Peyer's patch (tissue), 4 donors: ENCODE measurements at regions not wholly inside any gene's neighbourhood (a gene's known extent, or its start where the extent isn't known, plus 50 kb on each side); places are given as distances from the start of the nearest gene placed in this dataset.

Experiments
- DNase-seq, 3 donors: peaks; one replicate each; pipeline ENCODE4 v3.0.0-alpha.2; 2017 to 2019
- H3K27ac ChIP-seq, 4 donors: fragments of 200-600 bp; sonication (generic); one replicate each; pipeline ENCODE4 v1.5.1; 2016 to 2019
- H3K27me3 ChIP-seq, 2 donors: fragments of 200-600 bp; sonication (generic); one replicate each; pipeline ENCODE4 v1.5.1; 2019
- H3K36me3 ChIP-seq, 3 donors: fragments of 200-600 bp; sonication (generic); one replicate each; pipeline ENCODE4 v1.5.1; 2016 to 2019
- H3K4me1 ChIP-seq, 4 donors: fragments of 200-600 bp; sonication (generic); one replicate each; pipeline ENCODE4 v1.5.1; 2016 to 2019
- H3K4me3 ChIP-seq, 4 donors: fragments of 200-600 bp; sonication (generic); 1 replicate in 3 of 4; 2 replicates in 1 of 4; pipeline ENCODE4 v1.5.1; 2016 to 2019; ENCODE audit warnings: mild to moderate bottlenecking in 1 of 4
- H3K9me3 ChIP-seq, 4 donors: fragments of 200-600 bp; sonication (generic); one replicate each; pipeline ENCODE4 v1.5.1; 2016 to 2019; ENCODE audit warnings: mild to moderate bottlenecking in 1 of 4
- CTCF ChIP-seq, 6 experiments: fragments of 450-650 bp in 4 of 6; fragments of 200-600 bp in 2 of 6; sonication (generic) in 1 of 6; IDR thresholded peaks; one replicate each; pipeline ENCODE4 v1.5.1; 2017 to 2019; ENCODE audit warnings: antibody characterized with exemption in 6 of 6, mild to moderate bottlenecking in 3 of 6, moderate library complexity in 1 of 6
- POLR2A ChIP-seq, 2 donors: fragments of 450-650 bp; IDR thresholded peaks; one replicate each; pipeline ENCODE4 v1.5.1; 2017; ENCODE audit warnings: antibody characterized with exemption in 2 of 2, mild to moderate bottlenecking in 2 of 2, moderate library complexity in 2 of 2

- no peak overlapping the region for H3K4me3 ChIP-seq
- TF ChIP-seq POLR2A (IDR thresholded peaks at IDR 0.05) = no peak
- peak in 4 of 6 experiments; percentile 11 to 42 (median 38) for TF ChIP-seq CTCF (IDR thresholded peaks at IDR 0.05)
- H3K36me3 ChIP-seq = no peaks in the 10 kb centered on the region
- H3K27me3 ChIP-seq = no peaks in the 10 kb centered on the region
- no peaks in the 10 kb centered on the region for H3K9me3 ChIP-seq
- no peak for DNase-seq
- H3K4me1 ChIP-seq = no peaks in the 10 kb centered on the region
- no peak overlapping the region for H3K27ac ChIP-seq
These were observed 132.1 kb upstream of the CXCL13 start for GRCh38 chr4:77473509-77473908.

GRCh38 chr4:77481856-77482255 is 123.8 kb upstream of the CXCL13 start:
- H3K9me3 ChIP-seq = no peaks in the 10 kb centered on the region
- no peak for TF ChIP-seq CTCF (IDR thresholded peaks at IDR 0.05)
- TF ChIP-seq POLR2A (IDR thresholded peaks at IDR 0.05) = no peak

GRCh38 chr4:77488882-77489281 is 116.7 kb upstream of the CXCL13 start:
- no peak for DNase-seq
- Histone ChIP-seq H3K9me3 (no peaks in the 10 kb centered on the region), H3K27me3 (no peaks in the 10 kb centered on the region), H3K4me1 (no peaks in the 10 kb centered on the region), H3K4me3 (no peak overlapping the region), H3K27ac (no peak overlapping the region), H3K36me3 (no peaks in the 10 kb centered on the region)
- no peak for TF ChIP-seq CTCF (IDR thresholded peaks at IDR 0.05)
- TF ChIP-seq POLR2A (IDR thresholded peaks at IDR 0.05) = no peak

More at GRCh38 chr4:77481856-77482255, 123.8 kb upstream of the CXCL13 start:
- DNase-seq = no peak
- no peaks in the 10 kb centered on the region for H3K4me1 ChIP-seq
- no peaks in the 10 kb centered on the region for H3K36me3 ChIP-seq
- H3K4me3 ChIP-seq = no peak overlapping the region
- no peaks in the 10 kb centered on the region for H3K27me3 ChIP-seq
- no peak overlapping the region for H3K27ac ChIP-seq

GRCh38 chr4:77493120-77493752 is 112.4 kb upstream of the CXCL13 start:
- Histone ChIP-seq H3K4me1 (no peaks in the 10 kb centered on the region), H3K27me3 (no peaks in the 10 kb centered on the region), H3K4me3 (no peak overlapping the region), H3K9me3 (no peaks in the 10 kb centered on the region), H3K27ac (no peak overlapping the region), H3K36me3 (no peaks in the 10 kb centered on the region)
- TF ChIP-seq POLR2A (IDR thresholded peaks at IDR 0.05) (no peak), CTCF (IDR thresholded peaks at IDR 0.05) (no peak)
- DNase-seq = no peak

- TF ChIP-seq CTCF (IDR thresholded peaks at IDR 0.05) = no peak
- TF ChIP-seq POLR2A (IDR thresholded peaks at IDR 0.05) = no peak
- no peak overlapping the region for H3K4me3 ChIP-seq
- no peak overlapping the region for H3K27ac ChIP-seq
- no peaks in the 10 kb centered on the region for H3K36me3 ChIP-seq
- no peak for DNase-seq
- H3K27me3 ChIP-seq = no peaks in the 10 kb centered on the region
- H3K9me3 ChIP-seq = no peaks in the 10 kb centered on the region
- H3K4me1 ChIP-seq = no peaks in the 10 kb centered on the region
These were observed 111.6 kb upstream of the CXCL13 start for GRCh38 chr4:77493829-77494551.
